GM11168 (cell line): ENCODE measurements at regions not wholly inside any gene's neighbourhood (a gene's known extent, or its start where the extent isn't known, plus 50 kb on each side); places are given as distances from the start of the nearest gene placed in this dataset.

Experiments
- in situ Hi-C: fragments of 300-500 bp; cut with MboI; formaldehyde crosslinking; loops from one replicate; pipeline ENCODE4 v1.12.0; 2022; ENCODE audit warnings: low sequenced_read_pairs; ENCODE audit not compliant: unreplicated experiment

- in situ Hi-C loops, result no loop called here
Measured at GRCh38 chr1:209434066-209434465, 149.4 kb upstream of the CAMK1G start.

GRCh38 chr1:209434631-209435217 is 148.8 kb upstream of the CAMK1G start:
- in situ Hi-C loops, result no loop called here

GRCh38 chr1:209435654-209436566 is 147.6 kb upstream of the CAMK1G start:
- in situ Hi-C loops, result no loop called here

- in situ Hi-C loops, result no loop called here
Measured at GRCh38 chr1:209439828-209440227, 143.7 kb upstream of the CAMK1G start.

- in situ Hi-C loops, result no loop called here
Measured at GRCh38 chr1:209443361-209443931, 140.1 kb upstream of the CAMK1G start.

GRCh38 chr1:209443975-209444651 is 139.4 kb upstream of the CAMK1G start:
- in situ Hi-C loops, result no loop called here

- in situ Hi-C loops, result no loop called here
Measured at GRCh38 chr1:209444961-209445360, 138.6 kb upstream of the CAMK1G start.

GRCh38 chr1:209445576-209445975 is 137.9 kb upstream of the CAMK1G start:
- in situ Hi-C loops, result no loop called here

GRCh38 chr1:209446356-209446755 is 137.2 kb upstream of the CAMK1G start:
- in situ Hi-C loops, result no loop called here

- in situ Hi-C loops, result no loop called here
Measured at GRCh38 chr1:209454340-209454994, 129.0 kb upstream of the CAMK1G start.

GRCh38 chr1:209455145-209455544 is 128.4 kb upstream of the CAMK1G start:
- in situ Hi-C loops, result no loop called here

GRCh38 chr1:209455661-209456358 is 127.7 kb upstream of the CAMK1G start:
- in situ Hi-C loops, result no loop called here

GRCh38 chr1:209456878-209457277 is 126.6 kb upstream of the CAMK1G start:
- in situ Hi-C loops, result no loop called here

GRCh38 chr1:209457401-209458125 is 126.0 kb upstream of the CAMK1G start:
- in situ Hi-C loops, result no loop called here

- in situ Hi-C loops, result no loop called here
Measured at GRCh38 chr1:209458921-209459320, 124.6 kb upstream of the CAMK1G start.

GRCh38 chr1:209461168-209461567 is 122.3 kb upstream of the CAMK1G start:
- in situ Hi-C loops, result no loop called here

- in situ Hi-C loops, result no loop called here
Measured at GRCh38 chr1:209462433-209462832, 121.1 kb upstream of the CAMK1G start.

- in situ Hi-C loops, result no loop called here
Measured at GRCh38 chr1:209463441-209463840, 120.1 kb upstream of the CAMK1G start.

GRCh38 chr1:209473025-209473424 is 110.5 kb upstream of the CAMK1G start:
- in situ Hi-C loops, result no loop called here
